ENCODE measurements at regions not wholly inside any gene's neighbourhood (a gene's known extent, or its start where the extent isn't known, plus 50 kb on each side); places are given as distances from the start of the nearest gene placed in this dataset.

GRCh38 chr12:125220404-125221273, 155.4 kb downstream of the AACS start:
- peak in 1 of 2 donors; percentile 5 for DNase-seq (ENCODE audit: low read depth in 2 of 2)
- no peak overlapping the region for H3K4me3 ChIP-seq (replicated peaks in 1 of 2; ENCODE audit: low read depth in 2 of 2, low read length in 2 of 2)
- TF ChIP-seq, protein P1, sequence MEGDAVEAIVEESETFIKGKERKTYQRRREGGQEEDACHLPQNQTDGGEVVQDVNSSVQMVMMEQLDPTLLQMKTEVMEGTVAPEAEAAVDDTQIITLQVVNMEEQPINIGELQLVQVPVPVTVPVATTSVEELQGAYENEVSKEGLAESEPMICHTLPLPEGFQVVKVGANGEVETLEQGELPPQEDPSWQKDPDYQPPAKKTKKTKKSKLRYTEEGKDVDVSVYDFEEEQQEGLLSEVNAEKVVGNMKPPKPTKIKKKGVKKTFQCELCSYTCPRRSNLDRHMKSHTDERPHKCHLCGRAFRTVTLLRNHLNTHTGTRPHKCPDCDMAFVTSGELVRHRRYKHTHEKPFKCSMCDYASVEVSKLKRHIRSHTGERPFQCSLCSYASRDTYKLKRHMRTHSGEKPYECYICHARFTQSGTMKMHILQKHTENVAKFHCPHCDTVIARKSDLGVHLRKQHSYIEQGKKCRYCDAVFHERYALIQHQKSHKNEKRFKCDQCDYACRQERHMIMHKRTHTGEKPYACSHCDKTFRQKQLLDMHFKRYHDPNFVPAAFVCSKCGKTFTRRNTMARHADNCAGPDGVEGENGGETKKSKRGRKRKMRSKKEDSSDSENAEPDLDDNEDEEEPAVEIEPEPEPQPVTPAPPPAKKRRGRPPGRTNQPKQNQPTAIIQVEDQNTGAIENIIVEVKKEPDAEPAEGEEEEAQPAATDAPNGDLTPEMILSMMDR (IDR thresholded peaks at IDR 0.05; ENCODE audit: low read depth, low read length): no peak

DNA sequence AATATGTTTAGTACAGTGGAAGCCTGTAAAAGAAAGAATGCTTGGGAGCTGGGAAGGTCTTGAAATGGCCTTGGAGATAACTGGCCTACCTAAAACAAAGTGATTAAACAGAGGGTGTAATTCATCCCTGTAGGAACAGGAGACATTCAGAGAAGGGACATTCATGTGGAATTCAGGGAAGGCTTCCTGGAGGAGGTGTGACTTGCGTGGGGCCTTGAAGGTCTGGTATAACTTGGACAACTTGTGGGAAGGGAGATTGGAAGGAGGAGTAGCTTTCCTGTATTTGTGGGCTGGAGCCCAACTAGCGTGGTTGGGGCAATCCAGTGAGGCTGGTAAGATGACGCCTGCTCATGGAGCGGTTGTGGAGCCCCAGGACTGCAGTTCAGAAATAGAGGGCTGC, 156.4 kb downstream of the AACS start:
- TF ChIP-seq, protein P1 (IDR thresholded peaks at IDR 0.05; ENCODE audit: low read depth, low read length): no peak
- H3K4me3 ChIP-seq (replicated peaks in 1 of 2; ENCODE audit: low read depth in 2 of 2, low read length in 2 of 2): no peak overlapping the region
- DNase-seq (ENCODE audit: low read depth in 2 of 2): no peak

DNA sequence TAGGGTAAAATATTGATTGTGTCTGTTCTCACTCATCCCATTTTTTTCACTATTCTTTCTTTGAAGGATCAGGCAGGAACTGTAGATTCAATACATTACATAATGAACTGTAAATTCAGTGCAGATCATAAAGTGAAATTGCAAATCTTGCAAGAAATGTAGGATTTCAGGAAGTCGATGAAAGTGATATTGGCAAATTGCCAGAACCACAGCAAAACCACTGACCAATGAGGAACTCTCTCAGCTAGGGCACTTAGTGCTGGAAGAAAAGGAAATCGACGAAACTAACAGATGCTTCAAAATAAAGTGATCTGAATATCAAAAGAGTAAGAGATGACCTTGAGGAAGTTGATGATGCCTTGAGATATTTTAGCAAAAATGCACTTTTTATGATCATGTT, 157.6 kb downstream of the AACS start:
- H3K4me3 ChIP-seq (replicated peaks in 1 of 2; ENCODE audit: low read depth in 2 of 2, low read length in 2 of 2): no peak overlapping the region
- DNase-seq (ENCODE audit: low read depth in 2 of 2): no peak
- TF ChIP-seq, protein P1 (IDR thresholded peaks at IDR 0.05; ENCODE audit: low read depth, low read length): no peak

DNA sequence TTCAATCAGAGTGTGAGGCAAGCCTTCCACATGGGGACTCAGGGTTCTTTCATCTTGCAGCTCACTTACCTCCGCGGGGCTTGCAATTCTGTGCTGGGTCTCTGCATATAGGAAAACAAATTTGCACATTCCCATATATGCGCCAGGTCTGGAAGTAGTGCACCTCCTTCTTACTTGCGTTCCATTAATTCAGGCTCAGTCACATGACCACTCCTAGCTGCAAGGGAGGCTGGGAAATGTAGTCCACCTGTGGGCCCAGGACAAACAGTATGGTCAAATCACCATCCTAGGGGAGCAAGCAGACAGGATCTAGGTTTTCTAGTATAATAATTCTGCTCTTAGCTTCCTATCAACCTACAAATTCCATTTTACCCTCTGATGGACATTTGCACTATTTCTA, 160.4 kb downstream of the AACS start:
- H3K4me3 ChIP-seq (replicated peaks in 1 of 2; ENCODE audit: low read depth in 2 of 2, low read length in 2 of 2): no peak overlapping the region
- no peak for DNase-seq (ENCODE audit: low read depth in 2 of 2)
- TF ChIP-seq, protein P1 (IDR thresholded peaks at IDR 0.05; ENCODE audit: low read depth, low read length): no peak

- TF ChIP-seq, protein P1 (IDR thresholded peaks at IDR 0.05; ENCODE audit: low read depth, low read length): no peak
- no peak overlapping the region for H3K4me3 ChIP-seq (replicated peaks in 1 of 2; ENCODE audit: low read depth in 2 of 2, low read length in 2 of 2)
- DNase-seq (ENCODE audit: low read depth in 2 of 2): no peak
Observed at GRCh38 chr12:125228519-125229260, 163.5 kb downstream of the AACS start.

- TF ChIP-seq, protein P1 (IDR thresholded peaks at IDR 0.05; ENCODE audit: low read depth, low read length): no peak
- DNase-seq (ENCODE audit: low read depth in 2 of 2): no peak
- H3K4me3 ChIP-seq (replicated peaks in 1 of 2; ENCODE audit: low read depth in 2 of 2, low read length in 2 of 2): no peak overlapping the region
Observed at GRCh38 chr12:125229878-125230530, 164.8 kb downstream of the AACS start.

Data from cardiac fibroblast (primary cell).